GM18909 (cell line): ENCODE measurements at regions not wholly inside any gene's neighbourhood (a gene's known extent, or its start where the extent isn't known, plus 50 kb on each side); places are given as distances from the start of the nearest gene placed in this dataset.
A peak's percentile ranks its signal among the peaks of the same experiment; 100 is the strongest.
"Not testable (repeated sequence)": the region's sequence is repeated elsewhere in the genome, so short reads cannot be mapped to it uniquely, and the experiment has no call there.

Source experiments
- ATAC-seq: cut with Tn5 transposase; IDR thresholded peaks from one replicate; pipeline ENCODE4 v1.9.1; 2021; ENCODE audit warnings: mild to moderate bottlenecking; ENCODE audit not compliant: unreplicated experiment, poor library complexity

GRCh38 chr6:113758826-113759574 is 98.1 kb upstream of the MARCKS start:
- ATAC-seq, result peak; percentile 32

DNA sequence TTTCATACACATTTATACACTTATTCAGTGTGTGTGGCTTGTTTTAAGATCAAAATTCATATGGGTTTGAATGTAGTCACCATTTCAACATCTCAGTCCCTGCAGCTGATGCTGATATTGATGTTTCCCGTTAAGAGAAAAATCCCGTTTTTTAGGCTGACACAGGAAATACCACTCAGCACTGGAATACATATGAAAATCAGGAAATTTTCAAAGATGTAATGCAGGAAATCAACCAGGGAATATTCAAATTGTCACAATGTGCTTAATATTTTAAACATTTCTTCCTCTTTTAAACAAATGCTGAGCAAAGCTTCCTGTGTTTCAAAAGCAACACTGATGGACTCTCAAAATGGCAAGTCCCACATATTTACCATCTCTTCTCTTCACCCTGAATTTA is 94.5 kb upstream of the MARCKS start:
- ATAC-seq, result no peak

GRCh38 chr6:113763311-113763766 is 93.8 kb upstream of the MARCKS start:
- no peak for ATAC-seq

DNA sequence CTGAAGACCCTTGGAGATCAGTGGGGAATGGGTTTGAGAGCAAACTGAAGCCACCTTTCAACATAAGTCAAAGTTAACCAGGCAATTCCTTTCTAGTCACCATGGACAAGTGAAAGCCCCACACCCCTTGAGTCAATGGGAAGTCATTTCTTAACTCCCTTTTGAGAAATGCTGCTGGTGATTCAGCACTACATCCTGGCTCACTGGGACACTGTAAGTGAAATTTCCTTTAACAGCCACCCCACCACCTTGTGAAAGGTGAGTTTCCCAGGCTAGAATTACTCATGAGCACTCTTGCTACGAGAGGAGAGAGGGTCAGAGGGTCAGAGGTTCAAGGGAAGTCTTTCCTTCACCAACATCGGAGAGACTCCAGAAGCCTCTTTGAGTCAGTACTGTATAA is 93.3 kb upstream of the MARCKS start:
- ATAC-seq, result peak; percentile 70

- no peak for ATAC-seq
Observed at GRCh38 chr6:113765909-113766308, 91.2 kb upstream of the MARCKS start.

GRCh38 chr6:113767985-113768384 is 89.2 kb upstream of the MARCKS start:
- no peak for ATAC-seq

DNA sequence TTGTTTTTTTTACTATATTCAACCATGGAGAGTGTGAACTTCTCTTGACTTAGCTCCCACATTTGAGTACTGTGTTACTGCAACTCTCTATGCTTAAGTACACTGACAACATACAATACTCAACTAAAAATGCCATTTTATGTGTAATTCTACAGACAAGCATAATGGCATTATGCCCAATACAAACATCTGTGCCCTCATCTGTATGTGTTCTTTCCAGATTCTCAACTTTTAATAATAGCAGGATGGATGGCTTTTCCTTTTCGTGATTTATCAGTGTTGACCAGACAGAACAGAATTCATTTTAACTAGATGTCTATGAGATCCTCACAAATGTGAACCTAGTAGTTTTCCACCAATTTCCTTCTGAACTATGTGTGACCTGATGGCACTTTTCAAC is 84.2 kb upstream of the MARCKS start:
- ATAC-seq, result no peak

- ATAC-seq, result no peak
Observed at GRCh38 chr6:113774127-113774825, 82.9 kb upstream of the MARCKS start.

GRCh38 chr6:113776998-113777397 is 80.1 kb upstream of the MARCKS start:
- no peak for ATAC-seq

GRCh38 chr6:113777601-113778000 is 79.5 kb upstream of the MARCKS start:
- ATAC-seq, result no peak

DNA sequence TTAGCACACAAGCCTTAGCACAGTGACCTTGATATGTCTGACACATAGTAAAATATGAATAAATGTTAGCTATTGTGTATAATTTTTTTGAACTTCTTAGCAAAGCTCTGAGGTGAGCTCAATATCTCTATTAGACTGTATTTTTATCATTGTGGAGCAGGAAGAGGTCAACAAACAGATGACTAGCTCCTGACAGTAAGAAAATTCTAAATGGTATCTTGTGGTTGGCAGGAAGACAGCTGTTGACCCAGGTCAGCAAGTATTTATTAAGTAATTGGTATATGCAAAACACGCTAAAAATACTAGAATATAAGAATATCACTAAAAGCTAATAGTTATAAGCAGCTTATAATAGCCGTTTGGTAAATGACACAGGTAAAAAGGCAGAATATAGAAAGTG is 77.5 kb upstream of the MARCKS start:
- ATAC-seq, result no peak

GRCh38 chr6:113782636-113783035 is 74.5 kb upstream of the MARCKS start:
- no peak for ATAC-seq

DNA sequence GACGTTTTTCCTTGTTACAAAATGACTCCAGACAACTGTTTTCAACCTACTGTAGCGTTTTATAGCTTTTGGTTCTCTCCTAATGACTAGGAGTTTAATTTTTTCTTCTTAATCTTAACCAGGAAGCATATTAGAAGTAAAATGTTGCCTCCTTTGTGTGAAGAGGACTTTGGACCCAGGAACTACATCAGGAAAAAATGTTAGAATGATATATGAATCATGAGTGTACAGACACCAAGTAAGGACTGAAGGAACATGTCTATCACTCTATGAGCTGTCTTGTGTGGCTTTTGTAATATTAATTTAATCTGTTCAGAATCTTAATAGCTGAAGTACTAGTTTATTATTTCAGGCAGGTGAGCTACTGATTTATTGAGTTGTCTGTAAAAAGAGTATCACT is 71.0 kb upstream of the MARCKS start:
- ATAC-seq, result no peak

DNA sequence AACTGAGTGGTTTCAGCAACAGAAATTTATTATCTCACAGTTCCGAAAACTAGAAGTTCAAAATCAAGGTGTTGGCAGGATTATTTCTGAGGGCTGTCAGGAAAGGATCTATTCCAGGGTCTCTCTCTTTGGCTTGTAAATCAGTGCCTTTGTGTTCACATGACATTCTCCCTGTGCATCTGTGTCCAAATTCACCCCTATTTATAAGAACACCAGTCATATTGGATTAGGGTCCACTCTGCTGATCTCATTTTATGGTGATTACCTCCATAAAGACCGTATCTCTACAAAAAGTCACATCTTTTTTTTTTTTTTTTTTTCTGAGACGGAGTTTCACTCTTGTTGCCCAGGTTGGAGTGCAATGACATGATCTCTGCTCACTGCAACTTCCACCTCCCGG is 68.6 kb upstream of the MARCKS start:
- ATAC-seq, result no peak

DNA sequence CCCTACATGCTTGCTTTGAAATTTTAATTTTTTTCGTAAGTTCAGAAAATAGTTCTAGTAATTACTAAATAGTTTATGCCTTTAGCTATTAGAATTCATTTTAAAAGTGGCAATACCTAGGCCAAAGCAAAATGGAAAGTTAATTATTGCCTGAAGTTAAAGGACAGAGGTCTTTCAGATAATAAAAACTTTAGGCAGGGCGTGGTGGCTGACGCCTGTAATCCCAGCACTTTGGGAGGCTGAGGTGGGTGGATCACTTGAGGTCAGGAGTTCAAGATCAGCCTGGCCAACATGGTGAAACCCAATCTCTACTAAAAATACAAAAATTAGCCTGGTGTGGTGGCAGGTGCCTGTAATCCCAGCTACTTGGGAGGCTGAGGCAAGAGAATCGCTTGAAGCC is 65.9 kb upstream of the MARCKS start:
- ATAC-seq, result not testable (repeated sequence)

DNA sequence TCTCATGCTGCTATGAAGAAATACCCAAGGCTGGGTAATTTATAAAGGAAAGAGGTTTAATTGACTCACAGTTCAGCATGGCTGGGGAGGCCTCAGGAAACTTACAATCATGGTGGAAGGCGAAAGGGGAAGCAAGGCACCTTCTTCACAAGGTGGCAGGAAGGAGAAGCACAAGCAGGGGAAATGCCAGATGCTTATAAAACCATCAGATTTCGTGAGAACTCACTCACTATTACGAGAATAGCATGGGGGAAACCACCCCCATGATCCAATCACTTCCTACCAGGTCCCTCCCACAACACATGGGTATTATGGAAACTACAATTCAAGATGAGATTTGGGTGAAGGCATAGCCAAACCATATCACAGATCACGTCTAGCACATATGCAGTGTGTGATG is 61.8 kb upstream of the MARCKS start:
- ATAC-seq, result not testable (repeated sequence)

DNA sequence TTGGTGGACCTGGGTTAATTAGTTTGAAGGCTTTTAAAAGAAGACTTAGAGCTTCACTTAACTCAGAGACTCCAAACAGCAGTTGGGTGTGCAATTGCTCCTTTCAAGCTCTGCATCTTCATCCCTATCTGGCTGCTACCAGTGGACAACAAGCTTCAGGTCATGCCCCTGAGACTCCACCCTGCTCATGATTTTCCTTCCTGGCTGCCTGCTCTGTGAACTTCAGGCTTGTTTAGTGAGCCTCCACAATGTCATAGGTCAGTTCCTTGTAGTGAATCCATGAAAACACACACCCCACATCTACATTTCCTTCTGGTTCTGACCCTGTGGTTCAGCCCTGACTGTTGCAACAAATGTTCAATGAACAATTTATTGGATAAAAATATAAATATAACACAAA is 61.1 kb upstream of the MARCKS start:
- no peak for ATAC-seq

DNA sequence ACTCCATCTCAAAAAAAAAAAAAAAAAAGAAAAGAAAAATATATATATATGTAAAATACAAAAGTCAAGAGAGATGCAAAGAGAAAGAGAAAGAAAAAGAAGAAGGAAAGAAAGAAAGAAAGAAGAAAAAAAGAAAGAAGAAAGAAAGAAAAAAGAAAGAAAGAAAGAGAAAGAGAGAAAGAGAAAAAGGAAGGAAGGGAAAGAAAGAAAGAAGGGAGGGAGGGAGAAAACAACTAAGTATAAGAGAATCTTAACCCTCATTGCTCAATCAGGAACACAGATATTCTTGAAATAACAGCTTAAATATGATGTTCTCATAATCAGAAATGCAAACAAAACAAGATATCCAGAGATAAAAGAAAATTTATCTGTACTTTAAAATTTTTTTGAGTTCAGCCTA is 54.4 kb upstream of the MARCKS start:
- ATAC-seq, result no peak

DNA sequence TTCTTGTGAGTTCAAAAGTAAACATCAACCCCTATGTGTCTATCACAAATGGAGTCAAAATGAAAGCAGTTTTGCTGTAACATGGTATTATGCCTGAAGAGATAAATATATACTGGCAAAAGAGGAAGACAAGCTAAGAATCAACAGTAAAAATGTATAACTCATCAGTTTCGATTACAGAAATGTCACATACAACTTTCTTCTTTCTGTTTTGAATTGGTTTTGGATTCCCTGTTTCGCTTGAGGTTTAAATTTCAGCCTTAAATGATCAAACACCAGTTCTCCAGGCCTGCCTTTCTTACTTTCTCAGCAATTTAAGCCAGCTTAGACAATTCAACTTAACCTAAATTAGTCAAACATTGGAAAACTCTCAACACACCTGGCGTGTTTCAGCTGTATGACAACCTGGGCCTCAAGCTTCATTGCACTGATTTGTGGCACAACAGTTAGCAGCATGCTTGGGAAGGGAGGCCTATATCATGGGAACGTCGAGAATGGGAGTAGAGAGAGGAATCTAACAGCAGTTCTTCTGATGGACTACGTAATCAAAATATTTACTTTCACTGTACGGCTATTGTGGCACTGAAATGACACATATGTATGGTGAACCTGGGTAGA is 51.9 kb upstream of the MARCKS start:
- ATAC-seq, result peak; percentile 92

- no peak for ATAC-seq
Observed at GRCh38 chr6:113805811-113806495, 51.2 kb upstream of the MARCKS start.
